ENCODE measurements at regions not wholly inside any gene's neighbourhood (a gene's known extent, or its start where the extent isn't known, plus 50 kb on each side); places are given as distances from the start of the nearest gene placed in this dataset.
"Not testable (repeated sequence)": the region's sequence is repeated elsewhere in the genome, so short reads cannot be mapped to it uniquely, and the experiment has no call there.

DNA sequence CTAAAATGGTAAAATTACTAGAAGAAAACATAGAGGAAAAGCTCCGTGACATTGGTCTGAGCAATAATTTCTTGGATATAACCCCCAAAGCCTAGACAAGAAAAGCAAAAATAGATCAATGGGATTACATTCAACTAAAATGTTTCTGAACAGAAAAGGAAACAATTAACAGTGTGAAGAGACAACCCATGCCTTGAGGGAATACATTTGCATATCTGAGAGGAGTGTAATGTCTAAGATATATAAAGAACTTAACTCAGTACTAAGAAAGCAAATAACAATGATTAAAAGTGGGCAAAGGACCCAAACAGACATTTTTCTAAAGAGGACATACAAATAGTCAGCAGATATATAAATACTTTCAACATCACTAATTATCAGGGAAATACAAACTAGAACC lies 206.2 kb downstream of the VAPA start:
- DNase-seq (ENCODE audit: low read depth): no peak

DNA sequence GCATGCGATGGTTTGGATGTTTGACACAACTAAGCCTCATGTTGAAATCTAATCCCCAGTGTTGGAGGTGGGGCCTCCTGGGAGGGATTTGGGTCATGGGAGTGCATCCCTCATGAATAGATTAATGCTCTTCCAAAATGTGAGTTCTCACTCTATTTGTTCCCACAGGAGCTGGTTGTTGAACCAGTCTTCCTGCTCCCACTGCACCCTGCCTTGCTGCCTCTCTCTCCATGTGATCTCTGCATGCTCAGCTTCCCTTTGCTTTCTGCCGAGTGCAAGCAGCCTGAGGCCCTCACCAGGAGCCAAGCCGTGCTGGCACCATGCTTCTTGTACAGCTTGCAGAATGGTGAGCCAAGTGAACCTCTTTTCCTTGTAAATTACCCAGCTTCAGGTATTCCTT lies 206.8 kb downstream of the VAPA start:
- no peak for DNase-seq (ENCODE audit: low read depth)

DNA sequence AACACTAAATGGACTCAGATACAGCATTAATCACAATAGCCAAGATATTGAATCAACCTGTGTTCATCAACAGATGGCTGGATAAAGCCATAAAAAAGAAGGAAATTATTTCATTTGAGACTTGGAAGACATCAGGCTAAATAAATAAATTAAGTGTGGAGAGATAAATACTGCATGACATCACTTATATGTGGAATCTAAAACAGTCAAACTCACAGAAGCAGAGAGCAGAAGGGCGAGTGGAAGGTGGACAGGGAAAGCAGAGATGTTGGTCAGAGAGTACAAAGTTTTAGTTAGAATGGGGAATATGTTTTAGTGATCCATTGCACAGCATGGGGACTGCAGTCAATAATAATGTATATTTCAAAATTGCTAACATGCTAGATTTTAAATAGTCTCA lies 207.2 kb downstream of the VAPA start:
- DNase-seq (ENCODE audit: low read depth): no peak

GRCh38 chr18:10121786-10122515 lies 208.1 kb downstream of the VAPA start:
- no peak for DNase-seq (ENCODE audit: low read depth)

GRCh38 chr18:10122988-10123950 lies 209.5 kb downstream of the VAPA start:
- DNase-seq (ENCODE audit: low read depth): no peak

DNA sequence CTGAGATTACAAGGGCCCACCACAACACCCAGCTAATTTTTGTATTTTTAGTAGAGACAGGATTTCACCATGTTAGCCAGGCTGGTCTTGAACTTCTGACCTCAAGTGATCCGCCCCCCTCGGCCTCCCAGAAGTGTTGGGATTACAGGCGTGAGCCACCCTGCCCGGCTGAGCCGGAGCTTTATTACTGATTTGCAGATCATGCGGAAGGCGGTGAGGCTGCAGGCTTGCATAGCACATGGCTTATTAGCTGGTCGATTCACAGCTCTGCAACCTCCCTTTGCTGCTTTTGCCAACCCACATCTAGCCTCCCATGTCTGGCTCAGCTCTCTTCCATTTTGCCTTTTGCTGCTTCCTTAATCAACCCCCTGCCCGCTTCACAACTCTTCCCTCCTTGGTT lies 210.3 kb downstream of the VAPA start:
- no peak for DNase-seq (ENCODE audit: low read depth)

- DNase-seq (ENCODE audit: low read depth): no peak
These were observed 210.7 kb downstream of the VAPA start for GRCh38 chr18:10124557-10124956.

DNA sequence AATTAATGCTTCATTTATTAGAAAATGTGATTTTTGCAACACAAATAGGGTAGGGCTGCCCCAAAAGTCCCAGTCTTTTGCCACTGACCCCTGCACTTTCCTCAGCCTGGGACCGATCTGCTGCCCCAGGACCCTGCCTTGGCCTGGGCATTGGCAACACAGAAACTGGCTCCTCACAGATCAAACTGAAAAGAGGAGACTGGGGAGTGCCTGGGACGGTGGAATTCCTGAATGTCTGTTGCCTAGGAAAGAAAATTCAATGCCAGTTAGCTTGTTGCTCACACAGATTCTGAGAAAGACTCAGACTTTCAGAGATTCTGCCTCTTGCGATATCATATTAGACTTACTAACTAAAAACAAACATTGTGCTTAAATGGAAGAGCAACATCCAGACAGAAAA lies 211.2 kb downstream of the VAPA start:
- no peak for DNase-seq (ENCODE audit: low read depth)

- DNase-seq (ENCODE audit: low read depth): no peak
These were observed 213.9 kb downstream of the VAPA start for GRCh38 chr18:10127729-10128128.

DNA sequence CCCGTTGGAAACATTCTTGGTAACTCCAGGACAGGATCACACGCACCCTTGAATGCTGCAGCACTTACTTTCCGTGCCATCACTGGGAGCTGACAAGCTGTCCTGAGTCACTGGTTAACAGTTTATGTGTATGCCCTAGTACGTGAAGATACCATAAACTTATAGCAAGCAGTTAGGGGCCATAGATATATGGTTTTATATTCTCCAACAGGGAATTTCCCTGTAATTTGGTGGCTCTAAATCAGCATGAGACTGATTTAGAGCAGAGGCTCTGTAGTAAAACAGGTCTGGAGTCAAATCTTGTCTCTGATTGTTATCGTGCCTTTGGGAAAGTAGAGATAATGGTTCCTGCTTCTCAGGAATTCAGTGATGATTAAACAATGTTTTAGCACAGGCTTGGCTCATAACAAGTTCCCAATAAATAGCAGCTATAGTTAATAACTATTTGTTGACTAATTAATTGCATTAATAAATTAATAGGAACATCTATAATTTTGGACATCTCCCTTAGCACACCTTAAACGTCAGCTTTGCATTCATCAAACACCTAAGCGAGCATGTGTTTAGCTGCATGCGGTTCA lies 215.2 kb downstream of the VAPA start:
- DNase-seq (ENCODE audit: low read depth): no peak

- no peak for DNase-seq (ENCODE audit: low read depth)
These were observed 216.8 kb downstream of the VAPA start for GRCh38 chr18:10130606-10131005.

DNA sequence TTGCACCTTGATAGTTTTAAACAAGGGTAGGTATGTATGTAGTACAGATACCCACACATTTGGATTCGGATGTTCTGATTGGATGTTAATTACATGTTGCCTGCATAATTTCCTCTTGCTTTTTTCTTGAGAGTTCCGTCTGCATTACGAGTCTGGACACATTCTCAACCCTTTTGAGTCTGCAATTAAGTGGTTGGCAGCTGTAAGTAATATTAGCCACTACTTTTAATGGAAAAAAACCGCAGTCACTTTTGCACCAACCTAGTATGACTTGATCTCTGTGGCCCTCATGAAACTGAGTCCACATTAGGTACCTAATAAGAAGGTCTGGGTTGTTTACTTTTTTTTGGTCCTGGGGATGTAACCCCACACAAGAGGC lies 217.3 kb downstream of the VAPA start:
- DNase-seq (ENCODE audit: low read depth): no peak

- DNase-seq (ENCODE audit: low read depth): no peak
These were observed 217.9 kb downstream of the VAPA start for GRCh38 chr18:10131460-10132395.

- DNase-seq (ENCODE audit: low read depth): no peak
These were observed 219.7 kb downstream of the VAPA start for GRCh38 chr18:10133516-10133915.

- DNase-seq (ENCODE audit: low read depth): no peak
These were observed 220.4 kb downstream of the VAPA start for GRCh38 chr18:10134204-10134603.

- not testable (repeated sequence) for DNase-seq (ENCODE audit: low read depth)
These were observed 220.9 kb downstream of the VAPA start for GRCh38 chr18:10134749-10135148.

DNA sequence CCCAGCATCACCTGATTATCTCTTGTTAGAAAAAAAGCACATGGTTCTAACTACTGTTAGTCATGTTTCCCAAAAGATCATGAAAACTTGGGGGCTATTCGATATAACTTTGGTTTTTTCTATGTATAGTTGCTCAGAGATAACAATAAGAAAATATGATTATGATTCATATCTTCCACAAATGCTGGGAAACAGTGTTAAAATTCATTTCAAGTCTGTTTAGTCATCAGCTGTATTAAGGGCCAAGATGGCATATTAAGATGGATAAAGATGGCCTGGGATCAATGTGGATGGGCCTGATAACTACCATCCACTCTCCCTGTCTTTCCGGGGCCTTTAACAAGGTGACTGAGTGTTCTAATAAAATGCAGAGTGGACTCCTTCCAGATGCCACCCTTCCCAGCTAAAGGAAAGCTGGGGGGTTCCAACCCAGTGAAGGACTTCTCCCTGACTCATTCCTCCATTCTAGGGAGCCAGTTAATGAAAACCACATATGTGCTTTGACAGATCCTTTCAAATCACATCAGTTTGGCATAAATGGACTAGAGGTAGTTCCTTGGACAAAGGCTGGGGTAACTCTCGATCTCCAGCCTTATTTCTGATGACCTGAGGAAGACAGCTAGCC lies 221.6 kb downstream of the VAPA start:
- DNase-seq (ENCODE audit: low read depth): no peak

DNA sequence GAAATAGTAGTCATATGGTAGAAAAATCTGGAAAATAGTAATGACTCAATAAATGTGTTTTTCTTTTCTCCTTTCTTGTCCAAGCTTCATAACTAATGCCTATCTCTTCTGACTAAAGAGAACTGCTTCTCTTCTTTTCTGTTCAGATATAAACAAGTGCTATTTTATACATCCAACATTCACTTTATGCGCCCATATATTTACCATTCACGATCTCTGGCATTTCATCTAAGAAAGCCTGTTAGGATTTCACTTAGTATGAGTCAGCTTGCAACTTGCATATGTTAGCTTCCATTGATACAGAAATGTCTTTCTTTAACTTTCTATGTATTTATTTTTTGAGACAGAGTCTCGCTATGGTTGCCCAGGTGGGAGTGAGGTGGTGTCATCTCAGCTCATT lies 224.9 kb downstream of the VAPA start:
- DNase-seq (ENCODE audit: low read depth): no peak

GRCh38 chr18:10139783-10140410 lies 226.1 kb downstream of the VAPA start:
- DNase-seq (ENCODE audit: low read depth): no peak

GRCh38 chr18:10140461-10141282 lies 226.9 kb downstream of the VAPA start:
- DNase-seq (ENCODE audit: low read depth): no peak
